ENCODE measurements at regions not wholly inside any gene's neighbourhood (a gene's known extent, or its start where the extent isn't known, plus 50 kb on each side); places are given as distances from the start of the nearest gene placed in this dataset.

GRCh38 chr2:160737247-160737646, 243.6 kb upstream of the RBMS1 start:
- TF ChIP-seq YY1 (IDR thresholded peaks at IDR 0.05; ENCODE audit: low read depth) (no peak), GATA2 (CRISPR knock-in tag; IDR thresholded peaks at IDR 0.05) (no peak), SMC3 (IDR thresholded peaks at IDR 0.05; ENCODE audit: low read depth, low read length) (no peak), RAD21 (IDR thresholded peaks at IDR 0.05; ENCODE audit: low read length) (no peak), NFIC (IDR thresholded peaks at IDR 0.05; ENCODE audit: borderline replicate concordance) (no peak), TEAD4 (IDR thresholded peaks at IDR 0.05; ENCODE audit: borderline replicate concordance, insufficient read depth) (no peak), POLR2AphosphoS5 (IDR thresholded peaks at IDR 0.05; ENCODE audit: low read depth, low read length) (no peak), MEF2A (IDR thresholded peaks at IDR 0.05; ENCODE audit: borderline replicate concordance, low read depth) (no peak), RCOR1 (IDR thresholded peaks at IDR 0.05; ENCODE audit: low read length) (no peak), EZH2phosphoT487 (IDR thresholded peaks at IDR 0.05; ENCODE audit: borderline replicate concordance, low read depth) (no peak), NRF1 (IDR thresholded peaks at IDR 0.05; ENCODE audit: low read depth, low read length) (no peak), TAF1 (IDR thresholded peaks at IDR 0.05; ENCODE audit: borderline replicate concordance, low read depth, low read length) (no peak), FOXM1 (IDR thresholded peaks at IDR 0.05; ENCODE audit: low read depth) (no peak)
- TF ChIP-seq, protein P1, sequence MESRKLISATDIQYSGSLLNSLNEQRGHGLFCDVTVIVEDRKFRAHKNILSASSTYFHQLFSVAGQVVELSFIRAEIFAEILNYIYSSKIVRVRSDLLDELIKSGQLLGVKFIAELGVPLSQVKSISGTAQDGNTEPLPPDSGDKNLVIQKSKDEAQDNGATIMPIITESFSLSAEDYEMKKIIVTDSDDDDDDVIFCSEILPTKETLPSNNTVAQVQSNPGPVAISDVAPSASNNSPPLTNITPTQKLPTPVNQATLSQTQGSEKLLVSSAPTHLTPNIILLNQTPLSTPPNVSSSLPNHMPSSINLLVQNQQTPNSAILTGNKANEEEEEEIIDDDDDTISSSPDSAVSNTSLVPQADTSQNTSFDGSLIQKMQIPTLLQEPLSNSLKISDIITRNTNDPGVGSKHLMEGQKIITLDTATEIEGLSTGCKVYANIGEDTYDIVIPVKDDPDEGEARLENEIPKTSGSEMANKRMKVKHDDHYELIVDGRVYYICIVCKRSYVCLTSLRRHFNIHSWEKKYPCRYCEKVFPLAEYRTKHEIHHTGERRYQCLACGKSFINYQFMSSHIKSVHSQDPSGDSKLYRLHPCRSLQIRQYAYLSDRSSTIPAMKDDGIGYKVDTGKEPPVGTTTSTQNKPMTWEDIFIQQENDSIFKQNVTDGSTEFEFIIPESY (IDR thresholded peaks at IDR 0.05; ENCODE audit: borderline replicate concordance, low read depth), result no peak
- TF ChIP-seq, protein P2, sequence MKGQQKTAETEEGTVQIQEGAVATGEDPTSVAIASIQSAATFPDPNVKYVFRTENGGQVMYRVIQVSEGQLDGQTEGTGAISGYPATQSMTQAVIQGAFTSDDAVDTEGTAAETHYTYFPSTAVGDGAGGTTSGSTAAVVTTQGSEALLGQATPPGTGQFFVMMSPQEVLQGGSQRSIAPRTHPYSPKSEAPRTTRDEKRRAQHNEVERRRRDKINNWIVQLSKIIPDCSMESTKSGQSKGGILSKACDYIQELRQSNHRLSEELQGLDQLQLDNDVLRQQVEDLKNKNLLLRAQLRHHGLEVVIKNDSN (IDR thresholded peaks at IDR 0.05; ENCODE audit: borderline replicate concordance, low read depth), result no peak
- TF ChIP-seq, protein P3, sequence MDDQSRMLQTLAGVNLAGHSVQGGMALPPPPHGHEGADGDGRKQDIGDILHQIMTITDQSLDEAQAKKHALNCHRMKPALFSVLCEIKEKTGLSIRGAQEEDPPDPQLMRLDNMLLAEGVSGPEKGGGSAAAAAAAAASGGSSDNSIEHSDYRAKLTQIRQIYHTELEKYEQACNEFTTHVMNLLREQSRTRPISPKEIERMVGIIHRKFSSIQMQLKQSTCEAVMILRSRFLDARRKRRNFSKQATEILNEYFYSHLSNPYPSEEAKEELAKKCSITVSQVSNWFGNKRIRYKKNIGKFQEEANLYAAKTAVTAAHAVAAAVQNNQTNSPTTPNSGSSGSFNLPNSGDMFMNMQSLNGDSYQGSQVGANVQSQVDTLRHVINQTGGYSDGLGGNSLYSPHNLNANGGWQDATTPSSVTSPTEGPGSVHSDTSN (IDR thresholded peaks at IDR 0.05), result no peak
- H3K36me3 ChIP-seq (replicated peaks in 1 of 2; ENCODE audit: control insufficient read depth in 1 of 2, insufficient read depth in 2 of 2, low read length in 1 of 2), result no peaks in the 10 kb centered on the region
- 78% methylated on average over 4 of the region's 4 CpGs for WGBS (ENCODE audit: low lambda C conversion rate)
- no peaks in the 10 kb centered on the region for H3K27me3 ChIP-seq (ENCODE audit: insufficient read depth)
- no peak for DNase-seq
- H3K79me2 ChIP-seq (ENCODE audit: insufficient read depth), result no peaks in the 10 kb centered on the region
- H3K9ac ChIP-seq, result no peak overlapping the region
- no peaks in the 10 kb centered on the region for H3F3A ChIP-seq (replicated peaks; ENCODE audit: insufficient read depth)
- no peak overlapping the region for H3K4me3 ChIP-seq (ENCODE audit: low read depth in 2 of 2, low read length in 1 of 2)
- H3K9me3 ChIP-seq, result no peaks in the 10 kb centered on the region
- H4K20me1 ChIP-seq (ENCODE audit: insufficient read depth), result no peaks in the 10 kb centered on the region
- H2AFZ ChIP-seq (ENCODE audit: low read depth), result no peak overlapping the region
- no peak overlapping the region for H3K4me2 ChIP-seq
- H3K4me1 ChIP-seq (ENCODE audit: control insufficient read depth in 1 of 2, insufficient read depth in 2 of 2, low read depth in 1 of 2, low read length in 1 of 2), result peaks cover 0 to 12% of the 10 kb centered on the region in 2 experiments; a peak in 1 of 4 replicates
- no peak overlapping the region for H3K27ac ChIP-seq (ENCODE audit: low read depth in 2 of 2, low read length in 1 of 2)
- H3K9me2 ChIP-seq, result no peaks in the 10 kb centered on the region
- POLR2A ChIA-PET, result no interaction called here
- CTCF ChIA-PET, result no interaction called here

DNA sequence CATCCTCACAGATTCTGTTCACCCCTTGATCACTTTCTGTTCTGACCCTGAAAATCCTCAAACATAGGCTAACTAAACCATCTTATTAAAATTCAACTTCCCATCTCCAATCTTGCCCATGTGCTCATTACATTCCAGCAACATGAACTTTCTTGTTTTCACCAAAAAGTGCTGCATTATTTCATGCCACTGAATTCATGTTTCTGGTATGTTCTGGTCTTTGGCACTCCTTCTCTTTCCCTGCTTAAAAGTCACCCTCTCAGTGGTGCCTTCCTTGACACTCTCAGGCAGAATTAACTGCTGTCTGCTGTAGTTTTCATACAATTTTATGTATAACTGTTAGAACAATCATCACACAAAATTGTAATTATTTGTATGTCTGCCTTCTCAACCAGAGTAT, 247.7 kb upstream of the RBMS1 start:
- no peaks in the 10 kb centered on the region for H3K27me3 ChIP-seq (ENCODE audit: insufficient read depth)
- CTCF ChIA-PET, result no interaction called here
- DNase-seq, result no peak
- no peaks in the 10 kb centered on the region for H4K20me1 ChIP-seq (ENCODE audit: insufficient read depth)
- no peaks in the 10 kb centered on the region for H3K9me2 ChIP-seq
- no peaks in the 10 kb centered on the region for H3K36me3 ChIP-seq (replicated peaks in 1 of 2; ENCODE audit: control insufficient read depth in 1 of 2, insufficient read depth in 2 of 2, low read length in 1 of 2)
- H3K4me2 ChIP-seq, result no peak overlapping the region
- H3F3A ChIP-seq (replicated peaks; ENCODE audit: insufficient read depth), result no peaks in the 10 kb centered on the region
- POLR2A ChIA-PET, result no interaction called here
- H3K4me3 ChIP-seq (ENCODE audit: low read depth in 2 of 2, low read length in 1 of 2), result no peak overlapping the region
- no peak overlapping the region for H3K27ac ChIP-seq (ENCODE audit: low read depth in 2 of 2, low read length in 1 of 2)
- no peak overlapping the region for H2AFZ ChIP-seq (ENCODE audit: low read depth)
- no peaks in the 10 kb centered on the region for H3K79me2 ChIP-seq (ENCODE audit: insufficient read depth)
- H3K9me3 ChIP-seq, result no peaks in the 10 kb centered on the region
- peaks cover 0 to 12% of the 10 kb centered on the region in 2 experiments; a peak in 1 of 4 replicates for H3K4me1 ChIP-seq (ENCODE audit: control insufficient read depth in 1 of 2, insufficient read depth in 2 of 2, low read depth in 1 of 2, low read length in 1 of 2)
- H3K9ac ChIP-seq, result no peak overlapping the region
- TF ChIP-seq RAD21 (IDR thresholded peaks at IDR 0.05; ENCODE audit: low read length) (no peak), RFX5 (IDR thresholded peaks at IDR 0.05; ENCODE audit: low read length) (no peak), SIN3A (IDR thresholded peaks at IDR 0.05; ENCODE audit: borderline replicate concordance, low read depth, low read length) (no peak), EZH2phosphoT487 (IDR thresholded peaks at IDR 0.05; ENCODE audit: borderline replicate concordance, low read depth) (no peak), IRF3 (IDR thresholded peaks at IDR 0.05; ENCODE audit: low read depth, low read length) (no peak), POLR2AphosphoS5 (IDR thresholded peaks at IDR 0.05; ENCODE audit: low read depth, low read length) (no peak), RCOR1 (IDR thresholded peaks at IDR 0.05; ENCODE audit: low read length) (no peak), YY1 (IDR thresholded peaks at IDR 0.05; ENCODE audit: low read depth) (no peak), TAF1 (IDR thresholded peaks at IDR 0.05; ENCODE audit: borderline replicate concordance, low read depth, low read length) (no peak), GATA2 (CRISPR knock-in tag; IDR thresholded peaks at IDR 0.05) (no peak), NRF1 (IDR thresholded peaks at IDR 0.05; ENCODE audit: low read depth, low read length) (no peak)
- TF ChIP-seq, protein P3 (IDR thresholded peaks at IDR 0.05), result no peak
- TF ChIP-seq, protein P1 (IDR thresholded peaks at IDR 0.05; ENCODE audit: borderline replicate concordance, low read depth), result no peak

Measured in SK-N-SH (cell line).